Tibial artery (tissue), 4 donors: ENCODE measurements at regions not wholly inside any gene's neighbourhood (a gene's known extent, or its start where the extent isn't known, plus 50 kb on each side); places are given as distances from the start of the nearest gene placed in this dataset.
A peak's percentile ranks its signal among the peaks of the same experiment; 100 is the strongest.

ENCODE experiments used
- DNase-seq, 2 donors: peaks; one replicate each; pipeline ENCODE4 v3.0.0-alpha.2; 2019
- H3K27ac ChIP-seq, 2 donors: fragments of 200-600 bp; sonication (generic) in 1 of 2; 1 replicate in 1 of 2; 2 replicates in 1 of 2; pipeline ENCODE4 v1.5.1; 2018 to 2019; ENCODE audit warnings: mild to moderate bottlenecking in 1 of 2
- H3K27me3 ChIP-seq, 2 donors: fragments of 200-600 bp; sonication (generic) in 1 of 2; one replicate each; pipeline versions ENCODE4 v1.5.1 to v1.6.0; 2016 to 2019
- H3K36me3 ChIP-seq, 3 donors: fragments of 200-600 bp; sonication (generic) in 2 of 3; one replicate each; pipeline ENCODE4 v1.5.1; 2016 to 2019; ENCODE audit warnings: mild to moderate bottlenecking in 2 of 3
- H3K4me1 ChIP-seq, 4 donors: fragments of 200-600 bp; sonication (generic) in 2 of 4; 1 replicate in 3 of 4; 2 replicates in 1 of 4; pipeline ENCODE4 v1.5.1; 2016 to 2019
- H3K4me3 ChIP-seq, 2 donors: fragments of 200-600 bp; sonication (generic) in 1 of 2; 1 replicate in 1 of 2; 2 replicates in 1 of 2; pipeline ENCODE4 v1.5.1; 2018 to 2019; ENCODE audit warnings: mild to moderate bottlenecking in 2 of 2
- H3K9me3 ChIP-seq, 3 donors: fragments of 200-600 bp; sonication (generic) in 1 of 3; one replicate each; pipeline ENCODE4 v1.5.1; 2016 to 2019
- intact Hi-C: fragments of 100-400 bp; cut with DNase I; formaldehyde crosslinking; loops from one replicate; pipeline ENCODE4 v1.15.0; 2023; ENCODE audit warnings: low total_unique reads
- TF ChIP-seq, protein P1 (sequence below), 2 experiments: fragments of 200-600 bp in 1 of 2; fragments of 450-650 bp in 1 of 2; IDR thresholded peaks; one replicate each; pipeline ENCODE4 v1.5.1; 2017 to 2019; ENCODE audit warnings: antibody characterized with exemption in 2 of 2, mild to moderate bottlenecking in 1 of 2, moderate library complexity in 1 of 2

DNA sequence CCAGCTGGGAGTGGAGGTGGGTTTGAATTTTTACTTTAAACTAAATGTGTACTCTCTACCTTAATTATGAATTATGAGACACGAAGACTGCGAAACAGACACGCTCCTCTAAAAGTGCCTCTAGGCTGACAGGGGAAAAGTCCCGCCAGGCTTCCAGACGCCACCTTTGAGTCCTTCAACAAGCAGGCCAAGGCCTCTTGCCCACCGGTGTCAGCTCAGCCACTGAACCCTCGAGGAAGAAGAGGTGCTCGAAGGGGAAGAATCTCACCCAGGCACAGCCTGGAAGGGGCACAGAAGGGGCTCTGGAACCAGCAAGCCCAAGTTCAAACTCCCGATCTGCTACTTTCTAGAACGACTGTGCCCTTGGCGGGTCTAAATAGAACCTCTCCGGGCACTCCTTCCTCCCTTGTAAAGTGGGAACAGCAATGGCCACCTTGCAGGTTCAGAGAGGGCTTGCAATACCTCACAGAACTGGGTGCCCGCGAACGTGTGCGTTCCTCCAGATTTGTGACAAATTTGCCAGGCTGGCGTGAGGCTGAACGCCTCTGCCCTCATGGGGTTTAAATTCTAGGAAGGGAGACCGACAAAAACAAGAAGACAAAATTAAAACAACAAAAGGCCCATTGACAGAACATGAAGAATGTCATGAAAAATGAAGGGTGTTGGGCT is 158.5 kb upstream of the GRK3 start:
- no peak for DNase-seq
- intact Hi-C loops, result no loop called here
- peak overlapping the region; percentile 82 to 83 for H3K27ac ChIP-seq

DNA sequence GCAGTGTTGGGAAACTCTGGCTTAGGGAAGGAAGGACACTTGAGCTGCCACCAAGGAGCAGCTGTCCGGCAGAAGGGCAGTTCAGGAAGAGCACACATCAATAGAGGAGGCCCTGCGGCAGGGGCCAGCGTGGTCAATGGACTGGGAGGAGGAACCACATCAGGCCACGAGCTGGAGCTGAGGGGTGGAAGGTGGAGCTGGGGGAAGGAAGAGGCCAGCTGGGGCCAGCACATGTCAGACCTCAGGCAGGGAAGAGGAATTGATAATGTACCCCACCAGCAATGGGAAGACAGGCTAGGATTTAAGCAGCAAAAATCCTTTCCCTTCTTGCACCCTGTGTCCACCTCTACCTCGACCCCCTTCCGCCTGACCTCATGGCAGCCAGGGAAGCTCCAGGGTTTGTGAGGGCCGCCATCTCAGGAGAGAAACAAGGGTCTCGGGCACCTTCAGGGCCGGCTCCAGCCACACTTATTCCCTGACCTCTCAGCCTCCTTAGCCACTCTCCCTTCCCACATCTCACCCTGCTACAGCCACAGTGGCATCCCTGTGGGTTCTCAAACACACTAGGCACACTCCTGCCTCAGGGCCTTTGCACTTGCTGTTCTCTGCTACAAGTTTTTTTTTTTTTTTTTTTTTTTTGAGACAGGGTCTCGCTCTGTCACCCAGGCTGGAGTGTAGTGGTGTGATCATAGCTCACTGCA is 157.8 kb upstream of the GRK3 start:
- Histone ChIP-seq H3K4me1 (peaks cover 0 to 31% (median 25%) of the 10 kb centered on the region in 4 donors), H3K27me3 (no peaks in the 10 kb centered on the region), H3K4me3 (no peak overlapping the region), H3K36me3 (no peaks in the 10 kb centered on the region), H3K9me3 (no peaks in the 10 kb centered on the region), H3K27ac (no peak overlapping the region)
- TF ChIP-seq, protein P1, sequence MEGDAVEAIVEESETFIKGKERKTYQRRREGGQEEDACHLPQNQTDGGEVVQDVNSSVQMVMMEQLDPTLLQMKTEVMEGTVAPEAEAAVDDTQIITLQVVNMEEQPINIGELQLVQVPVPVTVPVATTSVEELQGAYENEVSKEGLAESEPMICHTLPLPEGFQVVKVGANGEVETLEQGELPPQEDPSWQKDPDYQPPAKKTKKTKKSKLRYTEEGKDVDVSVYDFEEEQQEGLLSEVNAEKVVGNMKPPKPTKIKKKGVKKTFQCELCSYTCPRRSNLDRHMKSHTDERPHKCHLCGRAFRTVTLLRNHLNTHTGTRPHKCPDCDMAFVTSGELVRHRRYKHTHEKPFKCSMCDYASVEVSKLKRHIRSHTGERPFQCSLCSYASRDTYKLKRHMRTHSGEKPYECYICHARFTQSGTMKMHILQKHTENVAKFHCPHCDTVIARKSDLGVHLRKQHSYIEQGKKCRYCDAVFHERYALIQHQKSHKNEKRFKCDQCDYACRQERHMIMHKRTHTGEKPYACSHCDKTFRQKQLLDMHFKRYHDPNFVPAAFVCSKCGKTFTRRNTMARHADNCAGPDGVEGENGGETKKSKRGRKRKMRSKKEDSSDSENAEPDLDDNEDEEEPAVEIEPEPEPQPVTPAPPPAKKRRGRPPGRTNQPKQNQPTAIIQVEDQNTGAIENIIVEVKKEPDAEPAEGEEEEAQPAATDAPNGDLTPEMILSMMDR (IDR thresholded peaks at IDR 0.05), result no peak
- intact Hi-C loops, result no loop called here
- peak; percentile 58 to 79 for DNase-seq

More for the DNA sequence above, 158.5 kb upstream of the GRK3 start:
- H3K9me3 ChIP-seq, result no peaks in the 10 kb centered on the region
- H3K4me3 ChIP-seq, result peak overlapping the region; percentile 62 to 66
- peaks cover 0 to 36% (median 27%) of the 10 kb centered on the region in 4 donors for H3K4me1 ChIP-seq
- H3K36me3 ChIP-seq, result no peaks in the 10 kb centered on the region
- TF ChIP-seq, protein P1 (IDR thresholded peaks at IDR 0.05), result no peak
- no peaks in the 10 kb centered on the region for H3K27me3 ChIP-seq

GRCh38 chr22:25407226-25407858 is 157.1 kb upstream of the GRK3 start:
- Histone ChIP-seq H3K4me1 (peaks cover 0 to 29% (median 24%) of the 10 kb centered on the region in 4 donors), H3K4me3 (no peak overlapping the region), H3K36me3 (no peaks in the 10 kb centered on the region), H3K9me3 (no peaks in the 10 kb centered on the region), H3K27me3 (no peaks in the 10 kb centered on the region), H3K27ac (no peak overlapping the region)
- TF ChIP-seq, protein P1 (IDR thresholded peaks at IDR 0.05), result no peak
- no peak for DNase-seq
- intact Hi-C loops, result no loop called here

DNA sequence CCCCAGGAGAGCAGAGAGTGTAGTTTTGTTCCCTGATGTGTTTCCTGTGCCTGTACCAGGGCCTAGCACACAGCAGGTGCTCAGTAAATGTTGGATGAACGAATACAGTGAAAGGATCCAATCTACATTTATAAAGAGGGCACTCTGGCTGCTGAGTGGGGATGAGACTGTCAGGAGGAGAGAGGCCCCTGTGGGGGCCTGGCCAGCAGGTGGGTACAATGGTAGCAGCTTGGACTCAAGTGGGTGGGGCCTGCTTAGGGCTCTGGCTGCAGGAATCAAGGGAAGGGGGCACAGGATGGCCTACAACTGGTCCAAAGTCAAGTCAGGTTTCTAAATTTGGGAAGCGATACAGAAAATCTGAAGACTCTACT is 156.6 kb upstream of the GRK3 start:
- TF ChIP-seq, protein P1 (IDR thresholded peaks at IDR 0.05), result no peak
- Histone ChIP-seq H3K4me3 (no peak overlapping the region), H3K27ac (no peak overlapping the region), H3K4me1 (peaks cover 0 to 24% (median 21%) of the 10 kb centered on the region in 4 donors), H3K9me3 (no peaks in the 10 kb centered on the region), H3K36me3 (no peaks in the 10 kb centered on the region), H3K27me3 (no peaks in the 10 kb centered on the region)
- no peak for DNase-seq
- intact Hi-C loops, result no loop called here

DNA sequence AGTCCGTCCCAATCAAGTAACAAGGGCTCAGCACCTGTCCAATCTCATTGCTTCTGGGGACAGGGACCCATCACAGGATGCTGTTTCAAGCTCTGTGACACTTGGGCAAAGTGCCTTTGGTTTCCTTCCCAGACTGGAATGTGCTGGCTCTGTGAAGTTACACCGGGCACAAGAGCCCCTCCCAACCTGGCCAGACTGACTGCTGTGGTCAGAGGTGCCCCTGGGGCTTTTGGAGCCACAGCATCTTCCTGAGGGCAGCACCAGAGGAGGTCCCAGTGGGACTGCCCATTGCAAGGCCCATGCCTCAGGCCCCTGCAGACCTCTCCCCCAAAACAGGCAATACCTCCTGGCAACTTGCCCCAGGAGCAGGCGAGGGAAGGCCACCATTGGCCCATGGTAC is 155.2 kb upstream of the GRK3 start:
- Histone ChIP-seq H3K36me3 (no peaks in the 10 kb centered on the region), H3K27ac (no peak overlapping the region), H3K4me1 (peaks cover 0 to 10% (median 7%) of the 10 kb centered on the region in 4 donors), H3K9me3 (no peaks in the 10 kb centered on the region), H3K4me3 (no peak overlapping the region), H3K27me3 (peaks cover 0 to 7% of the 10 kb centered on the region in 2 donors)
- intact Hi-C loops, result no loop called here
- DNase-seq, result no peak
- TF ChIP-seq, protein P1 (IDR thresholded peaks at IDR 0.05), result no peak
